Choroid plexus epithelial cell (primary cell): ENCODE measurements at regions not wholly inside any gene's neighbourhood (a gene's known extent, or its start where the extent isn't known, plus 50 kb on each side); places are given as distances from the start of the nearest gene placed in this dataset.
"Not testable (repeated sequence)": the region's sequence is repeated elsewhere in the genome, so short reads cannot be mapped to it uniquely, and the experiment has no call there.

ENCODE experiments used
- DNase-seq: peaks from one replicate; pipeline ENCODE4 v3.0.0-alpha.2; 2010; ENCODE audit warnings: low read depth
- H3K4me3 ChIP-seq: 2 replicates; pipeline ENCODE4 v1.5.1; 2011; ENCODE audit warnings: low read depth, mild to moderate bottlenecking, control low read depth, low read length, moderate library complexity
- CTCF ChIP-seq: conservative IDR thresholded peaks from 2 replicates; pipeline ENCODE4 v1.5.1; 2011; ENCODE audit warnings: low read depth, mild to moderate bottlenecking, control low read depth, inconsistent platforms, low read length, moderate library complexity

GRCh38 chr16:86351041-86351784, 159.1 kb upstream of the FOXF1 start:
- no peak for TF ChIP-seq CTCF
- no peak for DNase-seq
- no peak overlapping the region for H3K4me3 ChIP-seq

GRCh38 chr16:86351785-86352139, 158.6 kb upstream of the FOXF1 start:
- H3K4me3 ChIP-seq: not testable (repeated sequence)

GRCh38 chr16:86353148-86353547, 157.2 kb upstream of the FOXF1 start:
- no peak for TF ChIP-seq CTCF
- no peak overlapping the region for H3K4me3 ChIP-seq
- peak; percentile 38 for DNase-seq

More at GRCh38 chr16:86351785-86352139, 158.6 kb upstream of the FOXF1 start:
- not testable (repeated sequence) for DNase-seq

GRCh38 chr16:86353948-86354347, 156.4 kb upstream of the FOXF1 start:
- H3K4me3 ChIP-seq: no peak overlapping the region
- TF ChIP-seq CTCF: no peak

GRCh38 chr16:86354641-86355513, 155.4 kb upstream of the FOXF1 start:
- DNase-seq: peak; percentile 75
- TF ChIP-seq CTCF: no peak
- no peak overlapping the region for H3K4me3 ChIP-seq

More at GRCh38 chr16:86353948-86354347, 156.4 kb upstream of the FOXF1 start:
- no peak for DNase-seq

- no peak for TF ChIP-seq CTCF
- peak; percentile 34 for DNase-seq
- H3K4me3 ChIP-seq: no peak overlapping the region
Measured at GRCh38 chr16:86355531-86355930, 154.8 kb upstream of the FOXF1 start.

GRCh38 chr16:86355951-86356350, 154.4 kb upstream of the FOXF1 start:
- no peak for TF ChIP-seq CTCF
- no peak for DNase-seq
- no peak overlapping the region for H3K4me3 ChIP-seq
